Gastroesophageal sphincter (tissue), 4 donors: ENCODE measurements at regions not wholly inside any gene's neighbourhood (a gene's known extent, or its start where the extent isn't known, plus 50 kb on each side); places are given as distances from the start of the nearest gene placed in this dataset.
"Not testable (repeated sequence)": the region's sequence is repeated elsewhere in the genome, so short reads cannot be mapped to it uniquely, and the experiment has no call there.

Source experiments
- ATAC-seq: fragments of 150-250 bp; one replicate; pipeline ENCODE4 v1.9.1; 2016; ENCODE audit warnings: mild to moderate bottlenecking, moderate library complexity
- H3K27ac ChIP-seq, 4 donors: fragments of 200-600 bp; sonication (generic) in 3 of 4; 1 replicate in 3 of 4; 2 replicates in 1 of 4; pipeline ENCODE4 v1.5.1; 2016 to 2019
- H3K27me3 ChIP-seq: fragments of 200-600 bp; sonication (generic); one replicate; pipeline ENCODE4 v1.5.1; 2019
- H3K36me3 ChIP-seq, 2 donors: fragments of 200-600 bp; sonication (generic); one replicate each; pipeline ENCODE4 v1.5.1; 2019; ENCODE audit warnings: control low read depth in 1 of 2
- H3K4me1 ChIP-seq, 3 donors: fragments of 200-600 bp; sonication (generic); 1 replicate in 2 of 3; 2 replicates in 1 of 3; pipeline ENCODE4 v1.5.1; 2016 to 2019; ENCODE audit warnings: control low read depth in 2 of 3
- H3K4me3 ChIP-seq, 2 donors: fragments of 200-600 bp; sonication (generic); one replicate each; pipeline ENCODE4 v1.5.1; 2019; ENCODE audit warnings: mild to moderate bottlenecking in 1 of 2, moderate library complexity in 1 of 2
- H3K9me3 ChIP-seq, 3 donors: fragments of 200-600 bp; sonication (generic); one replicate each; pipeline ENCODE4 v1.5.1; 2017 to 2019; ENCODE audit warnings: control low read depth in 2 of 3
- CTCF ChIP-seq, 4 experiments: fragments of 200-600 bp in 2 of 4; fragments of 450-650 bp in 2 of 4; sonication (generic) in 1 of 4; IDR thresholded peaks; one replicate each; pipeline ENCODE4 v1.5.1; 2017 to 2019; ENCODE audit warnings: antibody characterized with exemption in 4 of 4, mild to moderate bottlenecking in 2 of 4, moderate library complexity in 2 of 4
- EP300 ChIP-seq: sonication (generic); formaldehyde crosslinking; IDR thresholded peaks from one replicate; pipeline ENCODE4 v1.6.1; 2017; ENCODE audit warnings: antibody characterized with exemption, mild to moderate bottlenecking
- POLR2A ChIP-seq, 2 donors: fragments of 450-650 bp; IDR thresholded peaks; one replicate each; pipeline ENCODE4 v1.6.1; 2017; ENCODE audit warnings: antibody characterized with exemption in 2 of 2, mild to moderate bottlenecking in 2 of 2, moderate library complexity in 1 of 2
- POLR2AphosphoS5 ChIP-seq: sonication (generic); formaldehyde crosslinking; IDR thresholded peaks from one replicate; pipeline ENCODE4 v1.6.1; 2017; ENCODE audit warnings: antibody characterized with exemption
- WGBS, 2 donors: methylation state at CpG; one replicate each; pipeline ENCODE4 v1.1.5; 2018; ENCODE audit warnings: low coverage in 1 of 2; 5-methylcytosine and 5-hydroxymethylcytosine counted together

- no peak for ATAC-seq
- 8 to 12% methylated on average over 3 of the region's 3 CpGs for WGBS, 2 donors
- H3K36me3 ChIP-seq: no peaks in the 10 kb centered on the region
- H3K27ac ChIP-seq: no peak overlapping the region
- TF ChIP-seq POLR2AphosphoS5: no peak
- TF ChIP-seq POLR2A (IDR thresholded peaks at IDR 0.05): no peak
- TF ChIP-seq EP300: no peak
- no peak for TF ChIP-seq CTCF (IDR thresholded peaks at IDR 0.05)
- no peaks in the 10 kb centered on the region for H3K9me3 ChIP-seq
- H3K4me3 ChIP-seq: no peak overlapping the region
- H3K4me1 ChIP-seq: peaks cover 0 to 13% (median 0%) of the 10 kb centered on the region in 3 donors
- no peaks in the 10 kb centered on the region for H3K27me3 ChIP-seq
Observed at GRCh38 chr2:67130531-67131256, 266.4 kb upstream of the ETAA1 start.

DNA sequence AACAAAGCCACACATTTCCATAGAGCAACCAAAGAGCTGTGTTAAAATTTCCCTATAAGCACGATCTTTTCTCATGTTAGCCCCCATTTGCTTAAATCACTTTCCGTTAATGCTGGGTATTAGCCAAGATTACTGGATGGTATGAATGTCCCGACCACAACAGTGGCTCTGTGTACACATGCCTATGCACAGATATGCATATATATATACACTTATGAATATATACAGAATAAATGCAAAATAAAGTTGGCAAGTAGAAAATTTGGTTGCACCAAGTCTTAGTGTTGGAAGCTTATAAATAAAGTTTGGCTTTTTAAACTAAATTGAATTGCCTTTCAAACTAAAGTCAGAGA lies 265.9 kb upstream of the ETAA1 start:
- Histone ChIP-seq H3K4me3 (no peak overlapping the region), H3K4me1 (peaks cover 0 to 13% (median 0%) of the 10 kb centered on the region in 3 donors), H3K36me3 (no peaks in the 10 kb centered on the region), H3K27ac (no peak overlapping the region), H3K27me3 (no peaks in the 10 kb centered on the region), H3K9me3 (no peaks in the 10 kb centered on the region)
- ATAC-seq: no peak
- 43% methylated on average over 3 of the region's 3 CpGs for WGBS, 2 donors
- TF ChIP-seq POLR2A (IDR thresholded peaks at IDR 0.05) (no peak), EP300 (no peak), POLR2AphosphoS5 (no peak), CTCF (IDR thresholded peaks at IDR 0.05) (no peak)

- WGBS, 2 donors: 61 to 94% methylated on average over 2 of the region's 2 CpGs
- not testable (repeated sequence) for H3K36me3 ChIP-seq, H3K27me3 ChIP-seq, H3K9me3 ChIP-seq, H3K4me3 ChIP-seq, ATAC-seq, H3K27ac ChIP-seq
- H3K4me1 ChIP-seq: peaks cover 0 to 13% (median 0%) of the 10 kb centered on the region in 3 donors
Observed at GRCh38 chr2:67132441-67132940, 264.6 kb upstream of the ETAA1 start.

DNA sequence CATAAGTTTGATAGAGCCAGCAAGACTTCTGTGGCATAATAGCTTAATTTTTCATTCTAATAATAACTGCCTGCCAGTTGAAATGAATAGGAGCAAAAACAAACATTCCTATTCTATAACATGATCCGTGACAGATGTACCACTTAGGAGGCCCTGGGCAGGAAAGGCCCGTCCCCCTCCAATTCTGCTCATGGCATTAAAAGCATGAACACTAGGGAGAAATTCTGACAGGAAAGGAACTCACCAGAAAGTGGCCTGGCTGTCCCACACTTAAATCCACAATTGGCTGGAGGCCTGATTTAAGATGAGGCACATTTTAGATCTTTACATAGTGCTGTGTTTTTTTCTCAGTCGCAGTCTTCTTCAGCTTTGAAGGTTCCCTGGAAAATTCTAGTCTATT lies 261.9 kb upstream of the ETAA1 start:
- peaks cover 0 to 10% (median 0%) of the 10 kb centered on the region in 3 donors for H3K4me1 ChIP-seq
- no peak for ATAC-seq
- WGBS, 2 donors: 60 to 67% methylated on average over 2 to 3 of the region's 3 CpGs
- H3K4me3 ChIP-seq: no peak overlapping the region
- no peak overlapping the region for H3K27ac ChIP-seq
- H3K27me3 ChIP-seq: no peaks in the 10 kb centered on the region
- TF ChIP-seq POLR2AphosphoS5: no peak
- TF ChIP-seq POLR2A (IDR thresholded peaks at IDR 0.05): no peak
- H3K9me3 ChIP-seq: no peaks in the 10 kb centered on the region
- no peaks in the 10 kb centered on the region for H3K36me3 ChIP-seq

- H3K27me3 ChIP-seq: no peaks in the 10 kb centered on the region
- no peaks in the 10 kb centered on the region for H3K9me3 ChIP-seq
- H3K36me3 ChIP-seq: no peaks in the 10 kb centered on the region
- no peak for ATAC-seq
- H3K4me3 ChIP-seq: no peak overlapping the region
- no peak overlapping the region for H3K27ac ChIP-seq
- TF ChIP-seq EP300: no peak
- no peak for TF ChIP-seq POLR2A (IDR thresholded peaks at IDR 0.05)
- TF ChIP-seq CTCF (IDR thresholded peaks at IDR 0.05): no peak
- TF ChIP-seq POLR2AphosphoS5: no peak
- no peaks in the 10 kb centered on the region for H3K4me1 ChIP-seq
Observed at GRCh38 chr2:67137699-67138098, 259.4 kb upstream of the ETAA1 start.

- ATAC-seq: no peak
- H3K9me3 ChIP-seq: no peaks in the 10 kb centered on the region
- no peaks in the 10 kb centered on the region for H3K4me1 ChIP-seq
- no peaks in the 10 kb centered on the region for H3K36me3 ChIP-seq
- no peak overlapping the region for H3K4me3 ChIP-seq
- H3K27ac ChIP-seq: no peak overlapping the region
- H3K27me3 ChIP-seq: no peaks in the 10 kb centered on the region
- no peak for TF ChIP-seq POLR2AphosphoS5
- no peak for TF ChIP-seq POLR2A (IDR thresholded peaks at IDR 0.05)
- no peak for TF ChIP-seq CTCF (IDR thresholded peaks at IDR 0.05)
- TF ChIP-seq EP300: no peak
- 25% methylated on average over 1 of the region's 1 CpG; no CpG with 5 or more reads in 1 of the 2 donors for WGBS, 2 donors
Observed at GRCh38 chr2:67142071-67142470, 255.1 kb upstream of the ETAA1 start.
